Spleen (tissue), 11 donors: ENCODE measurements at regions not wholly inside any gene's neighbourhood (a gene's known extent, or its start where the extent isn't known, plus 50 kb on each side); places are given as distances from the start of the nearest gene placed in this dataset.

ENCODE experiments used
- DNase-seq: peaks from one replicate; pipeline ENCODE4 v3.0.0-alpha.2; 2020
- H3K27ac ChIP-seq, 8 donors: fragments of 200-600 bp; sonication (generic) in 7 of 8; 1 replicate in 4 of 8; 2 replicates in 4 of 8; pipeline versions ENCODE4 v1.5.0 to v1.8.0; 2016 to 2021; ENCODE audit warnings: inconsistent platforms in 4 of 8, mild to moderate bottlenecking in 4 of 8, moderate library complexity in 1 of 8
- H3K27me3 ChIP-seq, 7 donors: fragments of 200-600 bp; sonication (generic) in 6 of 7; replicated peaks in 1 of 7; 1 replicate in 4 of 7; 2 replicates in 3 of 7; pipeline versions ENCODE4 v1.5.0 to v1.8.0; 2016 to 2021; ENCODE audit warnings: inconsistent platforms in 3 of 7, mild to moderate bottlenecking in 1 of 7
- H3K36me3 ChIP-seq, 6 donors: fragments of 200-600 bp; sonication (generic) in 5 of 6; 1 replicate in 4 of 6; 2 replicates in 2 of 6; pipeline versions ENCODE4 v1.5.0 to v1.8.0; 2016 to 2021; ENCODE audit warnings: inconsistent platforms in 2 of 6
- H3K4me1 ChIP-seq, 6 donors: fragments of 200-600 bp; sonication (generic) in 5 of 6; 1 replicate in 3 of 6; 2 replicates in 3 of 6; pipeline versions ENCODE4 v1.5.0 to v1.8.0; 2016 to 2021; ENCODE audit warnings: inconsistent platforms in 3 of 6
- H3K4me3 ChIP-seq, 8 donors: fragments of 200-600 bp; sonication (generic) in 7 of 8; 1 replicate in 4 of 8; 2 replicates in 4 of 8; pipeline versions ENCODE4 v1.5.0 to v1.8.0; 2016 to 2021; ENCODE audit warnings: inconsistent platforms in 4 of 8, mild to moderate bottlenecking in 4 of 8, moderate library complexity in 2 of 8
- H3K9me3 ChIP-seq, 8 donors: fragments of 200-600 bp; sonication (generic) in 7 of 8; 1 replicate in 4 of 8; 2 replicates in 4 of 8; pipeline versions ENCODE4 v1.5.0 to v1.8.0; 2016 to 2021; ENCODE audit warnings: inconsistent platforms in 4 of 8
- CTCF ChIP-seq, 11 experiments: fragments of 200-600 bp in 7 of 11; fragments of 450-650 bp in 4 of 11; sonication (generic) in 4 of 11; IDR thresholded peaks in 8 of 11; conservative IDR thresholded peaks in 3 of 11; 1 replicate in 7 of 11; 2 replicates in 4 of 11; pipeline versions ENCODE4 v1.4.0 to v1.8.0; 2016 to 2021; ENCODE audit warnings: antibody characterized with exemption in 11 of 11, inconsistent platforms in 4 of 11, mild to moderate bottlenecking in 1 of 11
- POLR2A ChIP-seq, 3 donors: fragments of 450-650 bp; IDR thresholded peaks; one replicate each; pipeline ENCODE4 v1.5.1; 2017; ENCODE audit warnings: antibody characterized with exemption in 3 of 3, mild to moderate bottlenecking in 1 of 3
- POLR2AphosphoS5 ChIP-seq, 3 donors: sonication (generic); formaldehyde crosslinking; IDR thresholded peaks; one replicate each; pipeline ENCODE4 v1.5.1; 2017; ENCODE audit warnings: antibody characterized with exemption in 3 of 3
- WGBS, 5 donors: extraction: QIAGEN DNeasy Blood & Tissue Kit in 3 of 5; methylation state at CpG; one replicate each; pipeline versions ENCODE4 v1.1.5 to v1.1.7; 2013 to 2018; 5-methylcytosine and 5-hydroxymethylcytosine counted together
- intact Hi-C: fragments of 100-400 bp; cut with DNase I; formaldehyde crosslinking; loops from one replicate; pipeline ENCODE4 v1.15.0; 2023; ENCODE audit warnings: low total_unique reads
- donor health status: healthy with polysubstance abuse.
- donor health status: DM: no; HTN: no; CAD: no; lungs with moderate emphysema.
- donor health status: DM: no; HTN: no; CAD: no.
- donor health status: Bipolar disorder and iron deficiency.
- donor health status: healthy.
- donor health status: DM: no; HTN: no; CAD: no.
- donor health status: DM: yes; HTN: yes; CAD: no.

GRCh38 chr12:131378861-131379665 lies 331.8 kb upstream of the SFSWAP start:
- H3K36me3 ChIP-seq = no peaks in the 10 kb centered on the region
- no peak overlapping the region for H3K27ac ChIP-seq
- 82 to 86% (median 86%) methylated on average over 23 to 31 of the region's 31 CpGs for WGBS, 5 donors
- H3K27me3 ChIP-seq = peaks cover 0 to 45% (median 11%) of the 10 kb centered on the region in 7 donors
- TF ChIP-seq CTCF (IDR thresholded peaks at IDR 0.05 in 8 of 11, conservative IDR thresholded peaks at IDR 0.05 in 3 of 11) = no peak
- no peak for TF ChIP-seq POLR2A (IDR thresholded peaks at IDR 0.05)
- TF ChIP-seq POLR2AphosphoS5 (IDR thresholded peaks at IDR 0.05) = no peak
- H3K9me3 ChIP-seq = no peaks in the 10 kb centered on the region
- intact Hi-C loops = no loop called here
- DNase-seq = no peak
- no peaks in the 10 kb centered on the region for H3K4me1 ChIP-seq
- H3K4me3 ChIP-seq = no peak overlapping the region

- peaks cover 0 to 52% (median 11%) of the 10 kb centered on the region in 7 donors for H3K27me3 ChIP-seq
- no peaks in the 10 kb centered on the region for H3K9me3 ChIP-seq
- WGBS, 5 donors = 67 to 74% (median 69%) methylated on average over 12 of the region's 12 CpGs
- DNase-seq = no peak
- intact Hi-C loops = no loop called here
- TF ChIP-seq POLR2AphosphoS5 (IDR thresholded peaks at IDR 0.05) (no peak), POLR2A (IDR thresholded peaks at IDR 0.05) (no peak), CTCF (IDR thresholded peaks at IDR 0.05 in 8 of 11, conservative IDR thresholded peaks at IDR 0.05 in 3 of 11) (no peak)
- H3K36me3 ChIP-seq = no peaks in the 10 kb centered on the region
- no peak overlapping the region for H3K4me3 ChIP-seq
- no peak overlapping the region for H3K27ac ChIP-seq
- H3K4me1 ChIP-seq = no peaks in the 10 kb centered on the region
These were observed 331.2 kb upstream of the SFSWAP start for GRCh38 chr12:131379738-131380137.

GRCh38 chr12:131380220-131380964 lies 330.5 kb upstream of the SFSWAP start:
- no peak for DNase-seq

More at GRCh38 chr12:131380220-131380964, 330.5 kb upstream of the SFSWAP start:
- intact Hi-C loops = no loop called here
- no peak overlapping the region for H3K4me3 ChIP-seq
- 67 to 73% (median 71%) methylated on average over 26 to 28 of the region's 28 CpGs for WGBS, 5 donors
- TF ChIP-seq CTCF (IDR thresholded peaks at IDR 0.05 in 8 of 11, conservative IDR thresholded peaks at IDR 0.05 in 3 of 11) = no peak
- TF ChIP-seq POLR2A (IDR thresholded peaks at IDR 0.05) = no peak
- TF ChIP-seq POLR2AphosphoS5 (IDR thresholded peaks at IDR 0.05) = no peak
- no peak overlapping the region for H3K27ac ChIP-seq
- H3K36me3 ChIP-seq = no peaks in the 10 kb centered on the region
- no peaks in the 10 kb centered on the region for H3K4me1 ChIP-seq
- H3K27me3 ChIP-seq = peaks cover 0 to 59% (median 11%) of the 10 kb centered on the region in 7 donors
- no peaks in the 10 kb centered on the region for H3K9me3 ChIP-seq
